ENCODE measurements at regions not wholly inside any gene's neighbourhood (a gene's known extent, or its start where the extent isn't known, plus 50 kb on each side); places are given as distances from the start of the nearest gene placed in this dataset.

- no peak for DNase-seq (ENCODE audit: low read depth in 2 of 2)
These were observed 96.8 kb upstream of the TMEM132C start for GRCh38 chr12:128170181-128170580.

GRCh38 chr12:128178565-128178964 lies 88.4 kb upstream of the TMEM132C start:
- DNase-seq (ENCODE audit: low read depth in 2 of 2) = no peak

GRCh38 chr12:128178966-128179365 lies 88.0 kb upstream of the TMEM132C start:
- no peak for DNase-seq (ENCODE audit: low read depth in 2 of 2)

DNA sequence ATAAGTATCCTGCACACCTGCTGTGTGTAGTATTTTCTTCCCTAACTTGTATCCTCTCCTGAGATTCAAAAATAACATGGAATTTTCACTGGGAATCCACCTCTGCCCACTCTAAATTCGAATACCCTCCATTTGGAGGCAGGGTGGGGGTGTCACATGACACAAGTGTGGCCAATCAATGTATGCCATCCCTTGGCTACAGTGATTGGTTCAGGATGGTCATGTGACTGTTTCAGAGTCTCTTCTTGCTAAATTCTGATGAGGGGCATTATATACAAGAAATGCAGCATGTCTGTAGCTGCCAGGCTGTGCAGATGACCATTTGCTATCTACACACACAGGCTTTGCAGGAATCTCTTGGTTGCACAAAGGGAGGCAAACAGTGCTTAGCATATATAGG lies 86.8 kb upstream of the TMEM132C start:
- no peak for DNase-seq (ENCODE audit: low read depth in 2 of 2)

DNA sequence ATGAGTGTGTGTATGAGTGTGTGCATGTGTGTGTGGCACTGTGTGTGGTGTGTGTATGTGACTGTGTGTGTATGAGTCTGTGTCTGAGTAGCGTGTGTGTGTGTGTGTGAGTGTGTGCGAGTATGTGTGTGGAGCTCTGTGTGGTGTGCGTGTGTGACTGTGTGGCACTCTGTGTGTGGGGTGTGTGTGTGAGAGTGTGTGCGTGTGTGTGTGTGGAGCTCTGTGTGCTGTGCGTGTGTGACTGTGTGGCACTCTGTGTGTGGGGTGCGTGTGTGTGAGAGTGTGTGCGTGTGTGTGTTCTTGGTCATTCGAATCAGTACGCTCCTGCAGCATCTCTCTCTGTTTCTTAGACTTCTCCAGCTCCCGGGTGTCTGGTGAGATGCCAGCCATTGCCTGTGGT lies 76.9 kb upstream of the TMEM132C start:
- no peak for DNase-seq (ENCODE audit: low read depth in 2 of 2)

GRCh38 chr12:128190614-128191013 lies 76.4 kb upstream of the TMEM132C start:
- no peak for DNase-seq (ENCODE audit: low read depth in 2 of 2)

- no peak for DNase-seq (ENCODE audit: low read depth in 2 of 2)
These were observed 75.6 kb upstream of the TMEM132C start for GRCh38 chr12:128191380-128191779.

DNA sequence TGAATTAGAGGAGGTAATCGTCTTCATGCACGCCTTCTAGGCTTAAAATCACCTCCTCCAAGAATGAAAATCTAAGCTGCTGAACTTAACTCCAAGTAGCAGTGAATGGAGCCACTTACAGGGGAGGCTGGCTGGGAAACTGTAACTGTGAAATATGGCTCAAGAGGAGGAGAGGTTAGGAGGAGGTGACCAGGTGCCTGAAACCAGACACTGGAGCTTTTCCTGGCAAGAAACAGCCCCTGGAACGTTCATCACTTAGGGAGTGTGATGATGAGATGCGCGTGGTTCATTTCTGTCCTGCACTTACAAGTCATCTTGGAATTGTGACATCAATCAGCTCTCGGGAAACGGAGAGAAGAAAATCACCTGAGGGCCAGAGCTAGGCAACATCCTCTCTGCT lies 62.3 kb upstream of the TMEM132C start:
- DNase-seq (ENCODE audit: low read depth in 2 of 2) = no peak

DNA sequence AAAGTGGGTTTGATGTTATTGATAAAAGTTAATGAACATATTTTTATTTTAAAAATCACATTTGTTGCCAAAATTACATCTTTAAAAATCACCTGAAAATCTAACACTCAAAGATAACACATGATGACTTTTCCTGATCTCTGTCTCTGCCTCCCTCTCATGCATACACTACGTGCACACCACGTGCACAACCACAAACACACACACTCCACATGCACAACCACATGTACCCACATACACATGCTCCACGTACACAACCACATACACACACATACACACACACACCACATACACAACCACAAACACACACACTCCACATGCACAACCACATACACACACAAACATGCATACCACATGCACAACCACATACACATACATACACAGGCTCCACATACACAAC lies 61.8 kb upstream of the TMEM132C start:
- no peak for DNase-seq (ENCODE audit: low read depth in 2 of 2)

DNA sequence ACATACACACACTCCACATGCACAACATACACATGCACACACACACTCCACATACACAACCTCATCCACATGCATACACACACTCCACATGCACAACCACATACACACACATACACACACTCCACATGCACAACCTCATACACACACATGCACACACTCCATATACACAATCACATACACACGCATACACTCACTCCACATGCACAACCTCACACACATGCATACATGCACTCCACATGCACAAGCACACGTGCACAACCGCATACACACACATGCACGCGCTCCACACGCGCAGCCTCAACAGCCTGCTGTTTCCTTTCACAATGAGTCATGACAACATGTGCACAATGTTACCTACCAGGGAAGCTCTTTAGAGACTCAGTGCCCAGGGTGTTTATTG lies 61.2 kb upstream of the TMEM132C start:
- DNase-seq (ENCODE audit: low read depth in 2 of 2) = no peak

Data from stimulated activated CD8-positive, alpha-beta memory T cell treated with anti-CD3 and anti-CD28 coated beads, Interleukin-2, amount 100 ng/mL, for 48 hours (primary cell).